GM12878 (cell line): ENCODE measurements at regions not wholly inside any gene's neighbourhood (a gene's known extent, or its start where the extent isn't known, plus 50 kb on each side); places are given as distances from the start of the nearest gene placed in this dataset.

Experiments used
- CEBPB ChIP-seq, 2 experiments: fragments of 150-350 bp in 1 of 2; IDR thresholded peaks; 2 replicates each; pipeline ENCODE4 v1.6.1; 2012 to 2014; ENCODE audit warnings: low read depth in 2 of 2, low read length in 2 of 2, borderline replicate concordance in 1 of 2, inconsistent platforms in 1 of 2
- CHD2 ChIP-seq: IDR thresholded peaks from 2 replicates; pipeline ENCODE4 v1.6.1; 2011; ENCODE audit warnings: low read depth, low read length, improper control_type of control experiment, borderline replicate concordance
- CTCF ChIP-seq, 3 experiments: IDR thresholded peaks in 2 of 3; conservative IDR thresholded peaks in 1 of 3; 2 replicates each; pipeline ENCODE4 v1.5.1; 2011; ENCODE audit warnings: low read depth in 3 of 3, low read length in 3 of 3, mild to moderate bottlenecking in 3 of 3, control low read depth in 2 of 3, moderate library complexity in 2 of 3, inconsistent platforms in 1 of 3, mixed read lengths in 1 of 3; ENCODE audit not compliant: control insufficient read depth in 2 of 3, insufficient read depth in 1 of 3; ENCODE audit errors: extremely low read depth in 1 of 3
- EGR1 ChIP-seq, 2 experiments: IDR thresholded peaks; 1 replicate in 1 of 2; 2 replicates in 1 of 2; pipeline ENCODE4 v1.6.1; 2011 to 2012; ENCODE audit warnings: low read depth in 2 of 2, low read length in 2 of 2, borderline replicate concordance in 1 of 2, mild to moderate bottlenecking in 1 of 2, moderate library complexity in 1 of 2
- FOXM1 ChIP-seq: IDR thresholded peaks from 2 replicates; pipeline ENCODE4 v1.6.1; 2012; ENCODE audit warnings: low read depth, mild to moderate bottlenecking, inconsistent platforms, low read length, moderate library complexity
- NFYB ChIP-seq: IDR thresholded peaks from 2 replicates; pipeline ENCODE4 v1.6.1; 2011; ENCODE audit warnings: low read depth, mild to moderate bottlenecking, low read length, improper control_type of control experiment, moderate library complexity; ENCODE audit not compliant: insufficient read depth
- NRF1 ChIP-seq: conservative IDR thresholded peaks from 2 replicates; pipeline ENCODE4 v1.6.1; 2011; ENCODE audit warnings: mild to moderate bottlenecking, low read depth, low read length, improper control_type of control experiment
- TF ChIP-seq, protein P1 (sequence below): fragments of 450-650 bp; IDR thresholded peaks from 2 replicates; pipeline ENCODE4 v1.6.1; 2016; ENCODE audit warnings: mild to moderate bottlenecking

- TF ChIP-seq CTCF (IDR thresholded peaks at IDR 0.05 in 2 of 3, conservative IDR thresholded peaks at IDR 0.05 in 1 of 3; ENCODE audit: control insufficient read depth in 2 of 3, extremely low read depth in 1 of 3, insufficient read depth in 1 of 3, low read depth in 3 of 3, low read length in 3 of 3) (no peak), FOXM1 (no peak), CEBPB (IDR thresholded peaks at IDR 0.05; ENCODE audit: borderline replicate concordance in 1 of 2, low read depth in 2 of 2, low read length in 2 of 2) (no peak), NRF1 (no peak), EGR1 (IDR thresholded peaks at IDR 0.05; ENCODE audit: borderline replicate concordance in 1 of 2, low read depth in 2 of 2, low read length in 2 of 2) (no peak), NFYB (no peak), CHD2 (no peak)
- TF ChIP-seq, protein P1, sequence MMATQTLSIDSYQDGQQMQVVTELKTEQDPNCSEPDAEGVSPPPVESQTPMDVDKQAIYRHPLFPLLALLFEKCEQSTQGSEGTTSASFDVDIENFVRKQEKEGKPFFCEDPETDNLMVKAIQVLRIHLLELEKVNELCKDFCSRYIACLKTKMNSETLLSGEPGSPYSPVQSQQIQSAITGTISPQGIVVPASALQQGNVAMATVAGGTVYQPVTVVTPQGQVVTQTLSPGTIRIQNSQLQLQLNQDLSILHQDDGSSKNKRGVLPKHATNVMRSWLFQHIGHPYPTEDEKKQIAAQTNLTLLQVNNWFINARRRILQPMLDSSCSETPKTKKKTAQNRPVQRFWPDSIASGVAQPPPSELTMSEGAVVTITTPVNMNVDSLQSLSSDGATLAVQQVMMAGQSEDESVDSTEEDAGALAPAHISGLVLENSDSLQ, result no peak
Measured at GRCh38 chr20:40188319-40188718, 500.7 kb downstream of the MAFB start.
